ENCODE measurements at regions not wholly inside any gene's neighbourhood (a gene's known extent, or its start where the extent isn't known, plus 50 kb on each side); places are given as distances from the start of the nearest gene placed in this dataset.
A peak's percentile ranks its signal among the peaks of the same experiment; 100 is the strongest.

DNA sequence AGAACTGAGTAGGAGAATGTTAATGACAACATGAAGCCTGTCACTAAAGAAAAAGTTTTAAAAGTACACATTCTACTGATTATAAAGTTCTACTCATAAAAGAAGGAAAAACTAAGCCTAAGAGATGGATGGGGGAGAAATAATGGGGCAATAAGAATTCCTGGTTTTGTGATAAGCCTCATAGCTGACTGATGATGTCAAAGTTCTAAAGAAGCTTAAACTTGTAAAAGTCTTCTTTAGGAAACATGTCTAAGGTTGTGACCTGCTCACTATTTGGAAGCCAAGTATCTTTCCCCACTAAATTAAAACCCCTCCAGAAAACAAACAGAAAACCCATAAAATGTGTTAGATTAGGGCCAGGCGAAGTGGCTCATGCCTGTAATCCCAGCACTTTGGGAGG lies 232.9 kb upstream of the GIMD1 start:
- 60 to 94% methylated on average over 1 of the region's 1 CpG for WGBS, 2 donors
- no peak overlapping the region for H3K4me3 ChIP-seq
- no peak for TF ChIP-seq POLR2AphosphoS5 (IDR thresholded peaks at IDR 0.05)
- TF ChIP-seq, protein P1, sequence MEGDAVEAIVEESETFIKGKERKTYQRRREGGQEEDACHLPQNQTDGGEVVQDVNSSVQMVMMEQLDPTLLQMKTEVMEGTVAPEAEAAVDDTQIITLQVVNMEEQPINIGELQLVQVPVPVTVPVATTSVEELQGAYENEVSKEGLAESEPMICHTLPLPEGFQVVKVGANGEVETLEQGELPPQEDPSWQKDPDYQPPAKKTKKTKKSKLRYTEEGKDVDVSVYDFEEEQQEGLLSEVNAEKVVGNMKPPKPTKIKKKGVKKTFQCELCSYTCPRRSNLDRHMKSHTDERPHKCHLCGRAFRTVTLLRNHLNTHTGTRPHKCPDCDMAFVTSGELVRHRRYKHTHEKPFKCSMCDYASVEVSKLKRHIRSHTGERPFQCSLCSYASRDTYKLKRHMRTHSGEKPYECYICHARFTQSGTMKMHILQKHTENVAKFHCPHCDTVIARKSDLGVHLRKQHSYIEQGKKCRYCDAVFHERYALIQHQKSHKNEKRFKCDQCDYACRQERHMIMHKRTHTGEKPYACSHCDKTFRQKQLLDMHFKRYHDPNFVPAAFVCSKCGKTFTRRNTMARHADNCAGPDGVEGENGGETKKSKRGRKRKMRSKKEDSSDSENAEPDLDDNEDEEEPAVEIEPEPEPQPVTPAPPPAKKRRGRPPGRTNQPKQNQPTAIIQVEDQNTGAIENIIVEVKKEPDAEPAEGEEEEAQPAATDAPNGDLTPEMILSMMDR (IDR thresholded peaks at IDR 0.05): no peak
- TF ChIP-seq EP300 (IDR thresholded peaks at IDR 0.05): no peak
- TF ChIP-seq POLR2A (IDR thresholded peaks at IDR 0.05): no peak
- no peaks in the 10 kb centered on the region for H3K4me1 ChIP-seq
- no peak overlapping the region for H3K27ac ChIP-seq
- H3K9me3 ChIP-seq: no peaks in the 10 kb centered on the region
- H3K36me3 ChIP-seq: no peaks in the 10 kb centered on the region
- H3K27me3 ChIP-seq: no peaks in the 10 kb centered on the region
- ATAC-seq (ENCODE audit: low FRiP score in 2 of 2) (no peak), DNase-seq (no peak)

- Histone ChIP-seq H3K27ac (no peak overlapping the region), H3K4me1 (no peaks in the 10 kb centered on the region), H3K27me3 (no peaks in the 10 kb centered on the region), H3K9me3 (no peaks in the 10 kb centered on the region), H3K4me3 (no peak overlapping the region), H3K36me3 (no peaks in the 10 kb centered on the region)
- no peak for ATAC-seq (ENCODE audit: low FRiP score in 2 of 2)
- TF ChIP-seq, protein P1 (IDR thresholded peaks at IDR 0.05): no peak
- TF ChIP-seq POLR2A (IDR thresholded peaks at IDR 0.05): no peak
- no peak for TF ChIP-seq POLR2AphosphoS5 (IDR thresholded peaks at IDR 0.05)
- no peak for TF ChIP-seq EP300 (IDR thresholded peaks at IDR 0.05)
- no peak for DNase-seq
- WGBS, 2 donors: 74 to 81% methylated on average over 1 of the region's 1 CpG
Measured at GRCh38 chr4:106595906-106596305, 227.3 kb upstream of the GIMD1 start.

DNA sequence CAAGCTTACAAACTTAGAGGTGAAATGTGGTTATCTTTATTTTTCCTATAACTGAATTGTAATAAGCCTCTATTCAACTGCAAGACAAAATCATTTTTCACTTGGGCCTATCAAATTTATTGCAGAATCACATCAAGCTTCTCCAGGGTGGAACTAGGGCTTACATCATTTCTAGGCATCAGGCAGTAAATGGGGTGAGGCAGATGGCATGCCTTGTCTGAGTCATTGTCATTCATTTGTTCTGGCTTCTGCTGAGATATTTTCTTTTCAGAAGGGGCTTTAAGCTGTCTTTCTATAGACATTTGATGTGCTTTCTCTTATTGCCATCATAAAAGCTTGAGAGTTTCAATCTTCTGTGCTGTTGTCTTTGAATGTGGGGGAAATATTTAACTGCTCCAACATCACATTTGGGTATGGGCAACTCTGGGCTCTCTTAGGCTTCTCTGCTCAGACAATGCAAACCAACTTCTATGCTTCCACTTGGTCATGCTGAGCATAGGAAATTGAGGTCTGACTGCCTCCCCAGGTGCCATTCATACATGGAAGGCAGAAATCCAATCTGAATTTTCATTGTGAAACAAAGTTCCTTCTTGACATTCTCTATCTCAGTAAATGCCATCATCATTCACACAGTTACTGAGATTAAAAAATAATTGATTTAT lies 225.8 kb upstream of the GIMD1 start:
- no peak overlapping the region for H3K27ac ChIP-seq
- ATAC-seq (ENCODE audit: low FRiP score in 2 of 2): no peak

DNA sequence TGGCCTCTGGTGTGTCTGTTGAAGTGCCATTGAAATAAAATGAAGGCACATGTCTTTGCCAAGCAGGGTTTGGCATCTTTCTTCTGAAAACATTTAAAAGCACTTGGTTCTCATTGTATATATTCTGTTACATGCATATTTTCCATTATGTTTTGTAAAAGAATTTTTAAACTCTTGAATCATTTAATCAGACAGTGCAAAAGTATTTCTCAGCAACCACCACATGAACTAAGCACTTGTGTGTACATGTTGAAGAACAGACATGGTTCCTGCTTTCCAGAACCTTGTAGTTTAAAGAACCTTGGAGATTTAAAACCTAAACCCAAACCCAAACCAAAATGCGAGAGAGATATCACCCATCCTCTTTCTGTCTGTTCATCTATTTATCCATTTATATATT lies 220.3 kb upstream of the GIMD1 start:
- DNase-seq (no peak), ATAC-seq (ENCODE audit: low FRiP score in 2 of 2) (no peak)
- no peak overlapping the region for H3K4me3 ChIP-seq
- H3K9me3 ChIP-seq: no peaks in the 10 kb centered on the region
- TF ChIP-seq POLR2A (IDR thresholded peaks at IDR 0.05): no peak
- TF ChIP-seq POLR2AphosphoS5 (IDR thresholded peaks at IDR 0.05): no peak
- TF ChIP-seq EP300 (IDR thresholded peaks at IDR 0.05): no peak
- TF ChIP-seq, protein P1 (IDR thresholded peaks at IDR 0.05): no peak
- H3K27me3 ChIP-seq: no peaks in the 10 kb centered on the region
- H3K36me3 ChIP-seq: no peaks in the 10 kb centered on the region
- 93 to 96% methylated on average over 1 of the region's 1 CpG for whole genome bisulfite sequencing, 2 donors
- no peaks in the 10 kb centered on the region for H3K4me1 ChIP-seq
- no peak overlapping the region for H3K27ac ChIP-seq

More for the DNA sequence above, 225.8 kb upstream of the GIMD1 start:
- DNase-seq: no peak
- no peaks in the 10 kb centered on the region for H3K27me3 ChIP-seq
- TF ChIP-seq POLR2A (IDR thresholded peaks at IDR 0.05): no peak
- no peak for TF ChIP-seq EP300 (IDR thresholded peaks at IDR 0.05)
- TF ChIP-seq, protein P1 (IDR thresholded peaks at IDR 0.05): no peak
- no peak for TF ChIP-seq POLR2AphosphoS5 (IDR thresholded peaks at IDR 0.05)
- H3K9me3 ChIP-seq: no peaks in the 10 kb centered on the region
- no peaks in the 10 kb centered on the region for H3K36me3 ChIP-seq
- H3K4me1 ChIP-seq: no peaks in the 10 kb centered on the region
- no peak overlapping the region for H3K4me3 ChIP-seq

DNA sequence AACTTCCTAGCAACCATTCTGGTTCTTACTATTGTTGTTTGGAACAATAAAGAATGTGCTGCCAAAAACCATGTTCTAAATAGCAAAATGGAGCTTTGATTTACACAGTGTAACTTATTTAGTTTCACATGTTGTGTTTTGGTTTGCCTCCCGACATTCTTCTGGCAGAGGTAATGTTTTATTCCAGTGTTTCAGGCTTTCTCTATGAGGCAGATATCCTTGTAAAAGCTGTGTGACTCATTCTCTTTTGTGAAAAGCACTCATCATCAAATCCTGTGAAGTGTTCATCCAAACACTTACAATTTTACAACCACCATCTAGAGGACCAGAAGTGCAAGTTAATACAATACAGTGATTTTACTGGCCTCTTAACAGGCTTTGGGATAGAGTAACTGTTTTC lies 219.0 kb upstream of the GIMD1 start:
- Histone ChIP-seq H3K27ac (no peak overlapping the region), H3K4me3 (no peak overlapping the region), H3K27me3 (no peaks in the 10 kb centered on the region), H3K36me3 (no peaks in the 10 kb centered on the region), H3K9me3 (no peaks in the 10 kb centered on the region), H3K4me1 (no peaks in the 10 kb centered on the region)
- DNase-seq (no peak), ATAC-seq (ENCODE audit: low FRiP score in 2 of 2) (peak in 1 of 2 donors; percentile 24)
- WGBS, 2 donors: 46 to 62% methylated on average over 1 of the region's 1 CpG
- TF ChIP-seq EP300 (IDR thresholded peaks at IDR 0.05) (no peak), POLR2AphosphoS5 (IDR thresholded peaks at IDR 0.05) (no peak), POLR2A (IDR thresholded peaks at IDR 0.05) (no peak)
- TF ChIP-seq, protein P1 (IDR thresholded peaks at IDR 0.05): no peak

Data from upper lobe of left lung (tissue), 6 donors.